22Rv1 (cell line): ENCODE measurements at regions not wholly inside any gene's neighbourhood (a gene's known extent, or its start where the extent isn't known, plus 50 kb on each side); places are given as distances from the start of the nearest gene placed in this dataset.
"Not testable (repeated sequence)": the region's sequence is repeated elsewhere in the genome, so short reads cannot be mapped to it uniquely, and the experiment has no call there.

ENCODE experiments used
- H3K27ac ChIP-seq: fragments of 450-650 bp; 2 replicates; pipeline ENCODE4 v1.5.1; 2017
- CTCF ChIP-seq: fragments of 450-650 bp; IDR thresholded peaks from 2 replicates; pipeline ENCODE4 v1.5.1; 2017; ENCODE audit warnings: mild to moderate bottlenecking
- ZFX ChIP-seq: fragments of 450-650 bp; IDR thresholded peaks from 2 replicates; pipeline ENCODE4 v1.6.1; 2017; ENCODE audit warnings: antibody characterized with exemption, borderline replicate concordance

- H3K27ac ChIP-seq = no peak overlapping the region
- TF ChIP-seq ZFX (no peak), CTCF (no peak)
Measured at GRCh38 chr16:9154567-9155410, 63.3 kb downstream of the HAPSTR1 start.

- H3K27ac ChIP-seq = no peak overlapping the region
- TF ChIP-seq ZFX = no peak
- no peak for TF ChIP-seq CTCF
Measured at GRCh38 chr16:9155871-9156270, 64.4 kb downstream of the HAPSTR1 start.

- no peak overlapping the region for H3K27ac ChIP-seq
- TF ChIP-seq CTCF (peak; percentile 84), ZFX (no peak)
Measured at GRCh38 chr16:9159839-9160550, 68.6 kb downstream of the HAPSTR1 start.

- TF ChIP-seq ZFX (no peak), CTCF (no peak)
Measured at GRCh38 chr16:9160551-9160911, 69.1 kb downstream of the HAPSTR1 start.

GRCh38 chr16:9165681-9166080, 74.2 kb downstream of the HAPSTR1 start:
- H3K27ac ChIP-seq = no peak overlapping the region
- TF ChIP-seq ZFX (no peak), CTCF (no peak)

More at GRCh38 chr16:9160551-9160911, 69.1 kb downstream of the HAPSTR1 start:
- H3K27ac ChIP-seq = no peak overlapping the region

GRCh38 chr16:9166326-9166993, 75.0 kb downstream of the HAPSTR1 start:
- not testable (repeated sequence) for H3K27ac ChIP-seq

GRCh38 chr16:9169094-9169493, 77.7 kb downstream of the HAPSTR1 start:
- no peak overlapping the region for H3K27ac ChIP-seq
- TF ChIP-seq ZFX (no peak), CTCF (no peak)
